PC-9 (cell line): ENCODE measurements at regions not wholly inside any gene's neighbourhood (a gene's known extent, or its start where the extent isn't known, plus 50 kb on each side); places are given as distances from the start of the nearest gene placed in this dataset.

Source experiments
- EZH2 ChIP-seq: fragments of 200-600 bp; sonication (generic); IDR thresholded peaks from 2 replicates; pipeline ENCODE4 v1.8.0; 2017; ENCODE audit warnings: antibody characterized with exemption, low read depth
- TF ChIP-seq, protein P1 (sequence below): fragments of 200-600 bp; sonication (generic); conservative IDR thresholded peaks from 2 replicates; pipeline ENCODE4 v1.6.1; 2017; ENCODE audit warnings: mixed run types, antibody characterized with exemption, mild to moderate bottlenecking, moderate library complexity

DNA sequence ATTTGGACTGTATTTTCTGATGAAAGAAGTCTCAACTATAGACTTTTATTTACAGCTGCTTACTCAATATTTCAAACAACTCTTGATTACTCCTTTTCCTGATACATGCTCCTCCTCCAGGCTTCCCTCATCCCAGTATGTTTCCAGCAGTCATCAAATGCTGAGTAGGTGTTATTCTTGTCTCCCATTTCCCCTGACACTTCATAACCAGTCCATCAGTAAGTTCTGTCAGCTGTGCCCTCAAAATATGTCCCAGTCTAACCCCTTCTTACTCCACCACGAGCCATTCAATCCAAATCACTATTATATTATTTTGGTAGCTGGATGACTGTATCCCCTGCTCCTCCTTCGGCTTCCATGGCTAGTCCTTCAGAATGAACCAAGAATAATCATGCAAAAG, 189.1 kb upstream of the DTNA start:
- TF ChIP-seq EZH2: no peak
- TF ChIP-seq, protein P1, sequence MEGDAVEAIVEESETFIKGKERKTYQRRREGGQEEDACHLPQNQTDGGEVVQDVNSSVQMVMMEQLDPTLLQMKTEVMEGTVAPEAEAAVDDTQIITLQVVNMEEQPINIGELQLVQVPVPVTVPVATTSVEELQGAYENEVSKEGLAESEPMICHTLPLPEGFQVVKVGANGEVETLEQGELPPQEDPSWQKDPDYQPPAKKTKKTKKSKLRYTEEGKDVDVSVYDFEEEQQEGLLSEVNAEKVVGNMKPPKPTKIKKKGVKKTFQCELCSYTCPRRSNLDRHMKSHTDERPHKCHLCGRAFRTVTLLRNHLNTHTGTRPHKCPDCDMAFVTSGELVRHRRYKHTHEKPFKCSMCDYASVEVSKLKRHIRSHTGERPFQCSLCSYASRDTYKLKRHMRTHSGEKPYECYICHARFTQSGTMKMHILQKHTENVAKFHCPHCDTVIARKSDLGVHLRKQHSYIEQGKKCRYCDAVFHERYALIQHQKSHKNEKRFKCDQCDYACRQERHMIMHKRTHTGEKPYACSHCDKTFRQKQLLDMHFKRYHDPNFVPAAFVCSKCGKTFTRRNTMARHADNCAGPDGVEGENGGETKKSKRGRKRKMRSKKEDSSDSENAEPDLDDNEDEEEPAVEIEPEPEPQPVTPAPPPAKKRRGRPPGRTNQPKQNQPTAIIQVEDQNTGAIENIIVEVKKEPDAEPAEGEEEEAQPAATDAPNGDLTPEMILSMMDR: no peak
